RPMI7951 (cell line): ENCODE measurements at regions not wholly inside any gene's neighbourhood (a gene's known extent, or its start where the extent isn't known, plus 50 kb on each side); places are given as distances from the start of the nearest gene placed in this dataset.
"Not testable (repeated sequence)": the region's sequence is repeated elsewhere in the genome, so short reads cannot be mapped to it uniquely, and the experiment has no call there.

Experiments
- DNase-seq: peaks from one replicate; pipeline ENCODE4 v3.0.0-alpha.2; 2012; ENCODE audit warnings: low read depth

DNA sequence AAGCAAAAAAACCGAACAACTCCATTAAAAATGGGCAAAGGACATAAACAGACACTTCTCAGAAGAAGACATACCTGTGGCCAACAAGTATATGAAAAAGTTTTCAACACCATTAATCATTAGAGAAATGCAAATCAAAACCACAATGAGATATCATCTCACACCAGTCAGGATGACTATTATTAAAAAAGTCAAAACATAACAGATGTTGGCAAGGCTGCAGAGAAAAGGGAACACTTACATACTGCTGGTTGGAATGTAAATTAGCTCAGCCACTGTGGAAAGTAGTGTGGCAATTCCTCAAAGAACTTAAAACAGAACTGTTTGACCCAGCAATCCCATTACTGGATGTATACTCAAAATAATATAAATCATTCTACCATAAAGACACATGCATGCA is 436.3 kb downstream of the KLHL13 start:
- DNase-seq, result no peak

DNA sequence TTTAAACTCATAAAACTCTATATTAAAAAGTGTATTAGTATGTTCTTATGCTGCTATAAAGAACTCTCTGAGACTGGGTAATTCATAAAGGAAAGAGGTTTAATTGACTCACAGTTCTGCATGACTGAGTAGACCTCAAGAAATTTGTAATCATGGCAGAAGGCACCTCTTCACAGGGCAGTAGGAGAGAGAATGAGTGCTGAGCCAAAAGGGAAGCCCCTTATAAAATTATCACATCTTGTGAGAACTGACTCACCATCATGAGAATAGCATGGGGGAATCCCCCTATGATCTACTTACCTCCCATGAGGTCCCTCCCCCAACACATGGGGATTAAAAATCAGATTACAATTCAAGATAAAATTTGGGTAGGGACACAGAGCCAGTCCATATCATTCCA is 463.2 kb downstream of the KLHL13 start:
- no peak for DNase-seq

DNA sequence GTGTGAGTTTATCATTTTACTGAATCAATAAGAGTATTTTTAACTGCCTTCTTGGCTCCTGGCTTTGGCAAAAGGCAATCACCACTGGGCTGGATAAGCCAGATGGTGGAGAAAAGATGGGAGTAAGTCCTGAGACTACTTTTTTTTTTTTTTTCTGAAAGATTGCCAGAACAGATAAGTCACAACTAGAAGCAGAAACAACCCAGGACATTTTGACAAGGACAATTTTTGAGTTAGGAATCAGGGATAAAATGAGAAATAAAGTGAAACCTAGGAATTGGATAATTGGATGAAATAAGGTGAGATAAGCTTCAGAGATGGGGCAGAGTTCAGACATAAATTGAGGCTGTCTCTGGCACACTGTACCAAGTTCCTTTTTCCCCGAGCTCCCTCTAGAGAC is 471.0 kb downstream of the KLHL13 start:
- no peak for DNase-seq

DNA sequence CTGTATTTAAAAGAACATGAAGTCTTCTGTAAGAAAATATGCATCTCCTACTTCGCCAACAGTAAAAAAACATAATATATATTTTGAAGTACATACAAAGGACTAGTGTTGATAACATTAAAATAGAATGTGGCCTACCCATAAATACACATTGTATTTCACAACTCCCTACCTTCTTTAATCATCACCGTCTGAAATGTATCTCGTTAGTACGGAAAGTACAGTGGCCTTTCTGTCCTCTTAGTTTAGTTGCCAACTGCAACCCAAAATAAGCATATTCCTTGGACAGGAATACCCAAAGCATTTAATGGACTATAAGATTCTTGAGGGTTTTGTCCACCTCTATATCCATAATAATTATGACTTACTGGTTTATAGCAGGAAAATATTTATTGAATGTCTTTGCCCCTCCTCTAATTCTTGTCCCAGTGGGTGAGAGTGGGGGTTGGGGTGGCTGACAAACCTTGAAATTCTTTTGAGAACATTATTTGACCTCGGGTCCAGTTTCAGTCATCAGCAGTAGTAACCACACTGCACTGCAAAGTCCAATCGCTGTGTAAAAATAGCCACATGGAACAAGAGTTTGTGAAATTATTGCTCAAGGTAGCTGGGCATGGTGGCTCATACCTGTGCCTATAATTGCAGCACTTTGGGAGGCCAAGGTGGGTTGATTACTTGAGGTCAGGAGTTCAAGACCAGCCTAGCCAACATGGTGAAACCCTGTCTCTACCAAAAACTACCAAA is 474.5 kb downstream of the KLHL13 start:
- no peak for DNase-seq

DNA sequence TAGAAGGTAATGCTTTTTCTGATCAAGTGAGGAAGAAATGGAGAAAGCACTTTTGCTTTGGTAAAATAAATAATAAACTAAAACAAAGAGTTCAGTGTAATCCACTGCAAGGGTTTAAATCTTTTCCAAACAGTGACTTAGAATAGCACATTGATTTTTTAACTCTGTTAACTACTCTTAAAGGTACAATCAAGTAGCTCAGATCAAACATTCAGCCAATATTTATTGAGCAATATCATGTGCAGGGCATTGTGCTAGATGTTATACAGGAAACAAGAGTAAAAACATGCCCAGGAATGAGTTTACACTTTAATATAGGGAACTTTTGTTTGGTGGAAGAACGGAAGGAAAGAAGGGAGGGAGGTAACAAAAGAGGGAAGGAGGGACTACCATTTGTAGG is 479.8 kb downstream of the KLHL13 start:
- no peak for DNase-seq

DNA sequence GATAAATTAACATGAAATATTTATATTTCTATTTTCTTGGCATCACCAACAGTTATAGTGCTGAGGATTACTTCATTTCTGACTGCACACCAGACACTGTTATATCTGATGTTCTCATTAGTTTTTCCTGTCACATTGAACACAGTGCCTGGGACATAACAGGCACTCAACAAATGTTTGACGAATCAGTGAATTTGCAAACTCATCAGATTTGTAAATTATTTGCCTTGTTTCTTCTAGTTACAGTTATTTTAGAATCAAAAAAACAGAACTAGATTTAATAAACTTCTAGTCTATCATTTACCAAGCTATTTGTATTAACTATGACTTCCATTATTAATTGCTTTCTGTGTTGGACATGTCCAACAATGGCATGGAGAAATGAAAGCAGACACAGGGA is 483.3 kb downstream of the KLHL13 start:
- no peak for DNase-seq

DNA sequence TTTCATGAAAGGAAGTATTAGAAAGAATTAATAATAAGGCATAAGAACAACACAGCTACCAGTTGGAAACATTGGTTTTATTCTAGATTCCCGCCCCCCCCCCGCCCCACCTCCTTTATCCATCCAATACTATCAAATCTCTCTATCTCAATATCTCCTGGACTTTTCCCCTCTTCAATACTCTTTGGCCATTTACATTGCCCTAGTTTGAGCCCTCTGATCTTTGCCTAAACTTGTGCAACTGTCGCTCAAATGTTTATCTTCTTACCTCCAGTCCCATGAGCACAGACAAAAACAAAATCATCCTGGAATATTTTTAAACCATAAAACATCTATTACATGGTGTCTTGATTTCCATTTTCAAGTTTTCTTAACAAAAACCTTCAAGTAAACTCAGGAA is 488.2 kb downstream of the KLHL13 start:
- DNase-seq, result no peak

DNA sequence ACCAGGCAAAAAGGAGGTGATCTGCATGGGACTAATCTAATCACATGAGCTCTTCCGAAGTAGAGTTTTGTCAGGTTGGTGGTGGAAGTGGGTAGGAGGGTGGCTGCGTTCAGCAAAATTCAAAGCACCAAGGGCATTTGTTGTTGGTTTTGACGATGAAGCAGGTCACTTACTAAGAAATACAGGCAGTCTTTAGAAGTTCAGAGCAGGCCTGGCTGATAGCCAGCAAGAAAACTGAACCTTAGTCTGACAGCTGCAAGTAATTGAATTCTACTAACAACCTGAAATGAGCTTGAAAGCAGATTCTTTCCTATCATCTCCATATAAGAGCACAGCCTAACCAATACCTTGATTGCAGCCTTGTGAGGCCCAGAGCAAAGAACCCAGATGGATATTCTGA is 505.8 kb downstream of the KLHL13 start:
- no peak for DNase-seq

DNA sequence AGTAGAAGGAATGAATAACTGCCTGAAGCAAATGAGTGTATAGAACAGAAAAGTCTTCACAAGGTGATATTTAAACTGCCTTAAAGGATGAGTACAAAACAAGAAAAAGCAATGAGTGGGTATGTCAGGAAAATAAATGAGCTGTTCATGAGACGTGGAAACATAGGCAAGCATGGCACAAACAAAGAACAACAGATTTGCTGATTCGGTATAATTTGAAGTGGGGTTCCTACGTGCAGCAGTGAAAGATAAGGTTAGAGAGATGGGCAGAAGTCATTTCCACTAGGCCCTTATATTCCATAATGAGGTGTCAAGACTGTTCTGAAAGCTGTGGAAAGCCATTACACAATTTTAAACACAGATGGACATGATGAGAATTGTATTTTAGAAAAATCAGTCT is 506.6 kb downstream of the KLHL13 start:
- DNase-seq, result no peak

DNA sequence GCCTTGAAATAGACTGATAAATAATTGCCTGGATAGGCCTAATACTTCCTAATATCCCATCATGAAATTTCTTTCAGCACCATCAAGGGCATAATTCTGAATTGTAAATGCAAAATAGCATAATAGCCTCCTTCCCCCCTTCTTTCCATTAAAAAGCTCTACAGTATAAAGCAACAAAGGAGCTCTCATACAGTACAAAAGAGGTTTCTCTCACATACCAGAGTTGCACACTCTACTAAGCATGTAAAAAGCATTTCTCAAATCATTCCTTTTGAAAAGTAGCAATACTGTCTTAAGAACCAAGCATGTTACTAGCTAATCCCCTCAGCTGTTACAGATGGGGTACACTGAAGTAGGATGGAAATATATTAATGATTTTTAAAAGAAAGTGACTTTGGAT is 509.0 kb downstream of the KLHL13 start:
- DNase-seq, result no peak

DNA sequence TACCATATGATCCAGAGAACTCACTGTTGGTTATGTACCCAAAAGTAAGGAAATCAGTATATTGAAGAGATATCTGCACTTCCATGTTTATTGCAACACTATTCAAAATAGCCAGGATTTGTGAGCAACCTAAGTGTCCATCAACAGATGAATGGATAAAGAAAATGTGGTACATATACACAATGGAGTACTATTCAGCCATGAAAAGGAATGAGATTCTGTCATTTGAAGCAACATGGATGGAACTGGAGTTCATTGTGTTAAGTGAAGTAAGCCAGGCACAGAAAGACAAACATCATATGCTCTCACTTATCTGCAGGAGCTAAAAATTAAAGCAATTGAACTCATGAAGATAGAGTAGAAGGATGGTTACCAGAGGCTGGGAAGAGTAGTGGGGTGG is 510.5 kb downstream of the KLHL13 start:
- not testable (repeated sequence) for DNase-seq

DNA sequence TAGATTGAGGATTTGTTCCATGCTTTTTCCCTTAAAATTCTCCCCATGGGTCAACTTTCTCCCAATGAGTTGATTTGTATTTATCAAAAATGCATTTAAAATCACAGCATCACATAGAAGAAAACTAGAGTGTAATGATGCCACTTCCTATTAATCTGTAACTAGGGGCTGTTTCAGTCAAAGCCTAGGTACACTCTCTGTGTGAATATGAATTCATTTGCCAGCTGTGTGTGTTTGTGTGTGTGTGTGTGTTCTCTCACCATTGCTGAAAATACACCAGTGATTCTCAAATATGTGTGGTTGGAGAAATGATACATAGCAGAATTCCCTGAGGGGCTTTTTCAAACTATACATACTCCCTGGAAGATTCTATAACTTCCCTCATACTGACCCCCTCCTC is 546.5 kb downstream of the KLHL13 start:
- no peak for DNase-seq

DNA sequence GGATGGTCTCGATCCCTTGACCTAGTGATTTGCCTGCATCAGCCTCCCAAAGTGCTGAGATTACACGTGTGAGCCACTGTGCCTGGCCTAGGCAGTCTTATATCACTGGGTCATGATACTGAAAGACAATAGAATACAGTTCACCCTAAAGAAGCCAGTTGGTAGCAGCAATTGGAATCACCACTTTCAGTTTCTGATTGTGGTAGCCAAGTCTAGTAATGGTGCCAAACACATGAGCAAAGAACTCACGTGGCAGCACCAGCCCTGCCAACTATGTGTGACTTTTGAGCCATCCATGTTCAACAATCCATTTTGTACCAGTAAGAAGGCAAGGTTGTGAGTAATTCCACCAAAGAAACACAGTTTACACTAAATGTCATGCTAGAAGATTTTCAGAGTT is 548.4 kb downstream of the KLHL13 start:
- no peak for DNase-seq

DNA sequence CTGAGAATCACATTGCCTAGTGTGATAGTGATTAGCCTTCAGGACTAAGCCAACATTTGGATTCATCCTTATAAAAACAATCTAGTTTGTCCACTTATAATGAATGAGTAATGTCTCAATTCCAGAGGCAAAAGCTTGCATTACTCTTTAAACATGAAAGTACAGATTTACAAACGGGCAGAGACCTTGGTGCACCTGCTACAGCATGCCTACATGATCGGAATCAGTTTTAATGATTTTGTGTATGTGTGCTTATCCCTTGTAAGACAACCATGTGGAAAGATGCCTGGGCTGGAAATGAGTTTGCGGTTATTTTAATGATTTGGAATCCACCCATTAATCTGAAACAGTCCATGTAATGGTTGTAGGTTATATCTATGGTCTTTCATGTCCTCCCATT is 572.7 kb downstream of the KLHL13 start:
- DNase-seq, result no peak

DNA sequence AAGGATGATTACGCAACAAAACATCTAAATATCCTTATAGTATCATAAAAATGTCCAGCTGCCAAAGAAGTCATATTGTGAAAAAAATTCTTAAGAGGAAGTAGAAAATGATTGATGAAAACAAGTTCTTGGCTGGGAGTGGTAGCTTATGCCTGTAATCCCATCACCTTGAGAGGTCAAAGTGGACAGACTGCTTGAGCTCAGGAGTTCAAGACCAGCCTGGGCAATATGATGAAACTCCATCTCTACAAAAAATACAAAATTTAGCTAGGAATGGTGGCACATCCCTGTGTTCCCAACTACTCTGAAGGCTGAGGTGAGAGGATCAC is 577.6 kb downstream of the KLHL13 start:
- no peak for DNase-seq

DNA sequence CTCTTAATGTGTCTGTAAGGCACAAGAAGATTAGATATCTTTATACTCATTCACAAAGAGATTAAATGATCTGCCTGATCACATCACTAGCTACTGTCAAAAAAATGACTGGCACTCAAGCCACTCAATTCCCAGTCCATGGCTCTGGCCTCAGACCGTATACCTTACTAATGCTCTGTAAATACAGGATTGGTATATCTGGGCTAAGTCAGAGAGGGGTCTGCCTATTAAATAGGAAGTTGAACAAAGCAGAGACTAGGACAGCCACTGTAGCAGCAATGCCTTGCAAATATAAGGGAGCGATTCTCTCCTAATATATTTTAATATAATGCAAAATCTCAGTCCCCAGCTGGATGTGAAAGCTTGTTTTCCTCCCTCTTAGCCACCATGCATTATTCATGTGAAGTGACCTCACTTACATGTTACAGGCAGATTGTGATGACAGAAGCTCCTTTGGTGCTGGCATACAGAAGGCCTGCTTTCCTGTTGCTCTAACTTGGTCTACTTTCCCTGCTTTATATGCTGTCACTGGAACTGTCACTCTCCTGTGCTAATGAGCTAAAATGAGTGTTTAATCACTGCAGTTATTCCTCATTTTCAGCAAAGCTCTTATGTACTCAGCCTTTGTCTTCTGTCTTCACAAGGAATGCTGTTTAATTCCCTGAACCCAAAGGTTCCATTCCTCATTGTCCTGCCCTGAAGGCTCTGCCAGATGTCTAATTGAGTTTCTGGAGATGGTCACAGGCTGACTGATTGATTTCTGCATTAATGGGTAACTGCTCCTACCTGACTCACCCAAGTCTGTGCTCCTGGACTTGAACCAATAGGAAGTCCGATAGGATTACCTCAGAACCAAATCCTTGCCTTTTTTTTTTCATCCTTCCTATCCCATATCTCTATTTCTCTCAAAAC is 578.2 kb downstream of the KLHL13 start:
- no peak for DNase-seq

DNA sequence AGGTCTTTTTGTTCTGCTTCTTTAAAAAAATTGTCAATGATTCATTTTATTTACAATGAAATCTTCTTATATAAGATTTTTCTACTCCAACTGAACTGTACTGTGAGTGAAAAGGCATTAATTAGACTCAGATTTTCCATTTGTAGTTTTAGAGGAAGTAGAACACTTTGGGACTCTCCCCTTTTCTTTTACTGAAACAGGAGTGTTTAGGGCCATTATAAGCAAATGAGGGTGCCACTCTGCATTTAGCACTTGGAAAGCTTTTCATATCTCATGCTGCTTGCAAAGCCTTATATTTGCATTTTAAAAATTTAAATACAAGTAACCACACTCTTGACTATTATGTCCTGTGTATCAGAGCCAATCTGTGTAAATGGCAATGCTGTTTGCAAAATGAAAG is 584.3 kb downstream of the KLHL13 start:
- no peak for DNase-seq

DNA sequence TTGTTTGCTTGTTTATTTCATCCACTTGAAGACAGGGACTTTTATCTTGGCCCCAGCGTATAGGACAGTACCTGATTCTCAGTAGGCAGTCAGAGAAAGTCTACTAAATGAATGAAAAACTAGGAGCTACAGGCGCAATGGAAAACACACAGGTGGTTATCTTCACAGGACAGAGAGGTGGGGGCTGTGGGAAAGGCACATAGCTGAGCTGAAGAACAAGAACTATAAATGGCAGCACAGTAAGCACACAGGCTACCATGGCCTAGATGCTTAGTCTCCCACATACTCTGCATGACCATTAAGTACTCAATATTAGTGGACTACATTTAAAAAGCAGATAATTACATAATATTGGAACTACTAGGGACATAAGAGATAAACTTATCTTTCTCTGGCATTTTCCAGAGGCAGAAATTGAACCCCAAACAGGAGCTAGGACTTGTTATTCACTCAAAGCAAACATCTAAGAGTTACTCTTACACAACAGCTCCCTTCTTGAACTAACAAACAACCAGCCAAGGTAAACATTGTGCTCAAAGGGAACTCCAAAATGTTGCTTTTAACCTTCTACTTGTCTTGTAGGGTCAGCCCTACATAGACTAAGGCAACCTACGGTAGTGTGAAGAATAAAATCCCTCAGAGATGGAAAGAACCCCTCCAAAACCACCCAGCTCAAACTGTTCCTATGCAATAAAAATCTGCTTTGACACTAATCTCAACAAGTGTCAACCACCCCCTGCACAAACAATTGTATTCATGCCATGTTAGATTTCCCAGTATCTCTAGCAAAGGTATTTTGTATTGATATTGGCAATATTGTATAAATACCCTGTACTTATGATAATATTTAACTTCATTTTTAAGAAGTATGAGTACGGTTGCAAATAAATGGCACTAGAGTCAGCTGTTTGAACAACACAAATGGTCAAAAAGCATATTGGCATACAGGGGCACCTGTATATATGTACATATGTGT is 593.6 kb downstream of the KLHL13 start:
- no peak for DNase-seq

DNA sequence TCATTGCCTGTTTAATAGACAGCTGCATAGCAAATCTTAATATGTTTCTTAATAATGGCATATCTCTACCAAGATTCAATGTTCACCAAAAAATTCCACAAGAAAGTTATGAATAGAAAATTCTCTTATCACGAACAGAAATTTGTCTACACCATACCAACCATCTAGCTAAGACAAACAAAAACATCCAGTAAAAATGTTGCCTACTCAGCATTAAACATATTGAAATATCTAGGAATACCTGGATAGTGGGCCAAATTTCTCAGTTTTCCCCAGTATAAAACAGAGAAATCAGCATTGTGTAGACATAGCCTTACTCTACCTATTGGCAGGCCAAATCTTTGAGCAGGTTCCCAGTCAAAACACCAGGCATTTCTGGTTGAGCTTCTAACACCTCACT is 598.6 kb downstream of the KLHL13 start:
- DNase-seq, result no peak

DNA sequence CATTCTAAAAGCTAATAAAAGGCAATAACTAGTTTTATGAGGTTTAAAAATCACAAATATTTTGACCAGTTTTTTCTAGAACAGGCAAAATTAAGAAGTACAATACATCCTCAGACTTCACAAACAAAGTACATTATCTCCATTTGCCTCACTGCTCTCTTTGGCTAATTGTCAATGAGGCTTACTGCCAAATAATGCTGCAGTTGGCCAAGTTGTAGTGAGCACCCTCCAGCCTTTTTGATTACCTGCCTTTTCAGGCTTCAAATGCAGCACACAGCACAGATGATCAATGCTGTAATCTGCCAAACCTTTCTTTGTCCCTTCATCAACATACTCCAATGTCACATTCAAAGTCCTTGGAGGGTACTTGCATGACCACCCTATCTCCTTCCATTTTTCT is 605.2 kb downstream of the KLHL13 start:
- no peak for DNase-seq

DNA sequence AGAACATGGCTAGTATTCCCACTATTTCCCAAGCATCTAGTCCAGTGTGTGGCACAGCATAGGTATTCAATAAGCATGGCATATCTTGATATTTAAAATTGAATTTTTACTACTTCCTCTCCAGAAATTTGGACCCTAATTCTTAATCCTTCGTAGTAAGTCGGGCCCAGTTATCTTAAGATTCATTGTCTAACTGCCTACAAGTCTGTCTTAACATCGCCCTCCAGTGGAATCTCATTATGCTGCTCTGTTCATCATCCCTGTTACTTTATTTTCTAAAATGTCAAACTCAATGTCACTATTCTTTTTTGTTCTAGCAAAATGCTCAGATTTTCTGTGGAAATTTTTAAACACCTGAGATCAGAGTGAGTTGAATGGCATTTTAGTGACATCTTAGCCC is 606.2 kb downstream of the KLHL13 start:
- DNase-seq, result no peak

DNA sequence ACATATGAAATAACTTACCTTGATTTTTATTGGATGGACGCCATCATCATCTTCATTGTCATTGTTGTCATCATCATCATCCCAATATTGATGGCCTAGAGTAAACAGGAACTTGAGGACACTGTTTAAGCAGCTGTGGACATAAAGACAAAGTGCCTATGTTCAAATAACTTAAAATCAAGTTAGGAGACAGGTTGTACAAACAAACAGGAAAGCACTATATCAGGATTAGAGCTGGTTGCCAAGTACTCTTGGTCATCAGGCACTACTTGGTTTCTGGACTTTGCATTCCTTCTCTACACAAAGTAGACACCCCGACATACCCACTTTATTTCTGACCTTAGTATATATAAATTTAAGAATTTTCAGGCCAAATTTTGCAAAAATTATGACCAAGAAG is 608.6 kb downstream of the KLHL13 start:
- no peak for DNase-seq
